GM23338 (cell line): ENCODE measurements at regions not wholly inside any gene's neighbourhood (a gene's known extent, or its start where the extent isn't known, plus 50 kb on each side); places are given as distances from the start of the nearest gene placed in this dataset.

Experiments used
- ATAC-seq: fragments of 200-7000 bp; cut with Tn5 transposase; 3 replicates; pipeline ENCODE4 v1.9.1; 2020
- DNase-seq: peaks from one replicate; pipeline ENCODE4 v3.0.0-alpha.2; 2015; ENCODE audit warnings: low spot score
- H2AFZ ChIP-seq: fragments of 200-600 bp; sonication (generic); 2 replicates; pipeline ENCODE4 v1.8.0; 2016; ENCODE audit warnings: antibody characterized with exemption, mild to moderate bottlenecking, moderate library complexity
- H3F3A ChIP-seq: fragments of 200-600 bp; sonication (generic); replicated peaks from 2 replicates; pipeline ENCODE4 v1.8.0; 2017; ENCODE audit warnings: antibody characterized with exemption, mixed run types, low read depth
- H3K27ac ChIP-seq: fragments of 200-600 bp; sonication (generic); 2 replicates; pipeline ENCODE4 v1.6.1; 2016; ENCODE audit warnings: low read depth
- H3K27me3 ChIP-seq: fragments of 200-600 bp; sonication (generic); 2 replicates; pipeline ENCODE4 v1.8.0; 2016; ENCODE audit warnings: mild to moderate bottlenecking, mixed run types, moderate library complexity; ENCODE audit not compliant: insufficient read depth
- H3K36me3 ChIP-seq: fragments of 200-600 bp; sonication (generic); 2 replicates; pipeline ENCODE4 v1.8.0; 2016; ENCODE audit warnings: mild to moderate bottlenecking; ENCODE audit not compliant: insufficient read depth
- H3K4me1 ChIP-seq: fragments of 200-600 bp; sonication (generic); 2 replicates; pipeline ENCODE4 v1.8.0; 2016; ENCODE audit warnings: mild to moderate bottlenecking, moderate library complexity; ENCODE audit not compliant: insufficient read depth
- H3K4me2 ChIP-seq: fragments of 200-600 bp; sonication (generic); 2 replicates; pipeline ENCODE4 v1.7.1; 2017; ENCODE audit warnings: mixed run types
- H3K4me3 ChIP-seq: fragments of 200-600 bp; sonication (generic); 2 replicates; pipeline ENCODE4 v1.6.1; 2016; ENCODE audit warnings: mixed run types
- H3K79me2 ChIP-seq: fragments of 200-600 bp; sonication (generic); replicated peaks from 2 replicates; pipeline ENCODE4 v1.8.0; 2017; ENCODE audit warnings: mild to moderate bottlenecking; ENCODE audit not compliant: insufficient read depth
- H3K9me2 ChIP-seq: fragments of 200-600 bp; sonication (generic); 2 replicates; pipeline ENCODE4 v1.8.0; 2017; ENCODE audit not compliant: insufficient read depth
- H4K20me1 ChIP-seq: fragments of 200-600 bp; sonication (generic); replicated peaks from 2 replicates; pipeline ENCODE4 v1.8.0; 2017; ENCODE audit warnings: mild to moderate bottlenecking; ENCODE audit not compliant: insufficient read depth
- H3K27ac Mint-ChIP-seq: 2 replicates; pipeline ENCODE4 v1.8.0; 2020; ENCODE audit warnings: inconsistent platforms, mild to moderate bottlenecking, moderate library complexity, mixed read lengths
- H3K27me3 Mint-ChIP-seq: 3 replicates; pipeline ENCODE4 v1.8.0; 2022; ENCODE audit warnings: low read depth, mild to moderate bottlenecking, moderate library complexity, mixed read lengths, inconsistent platforms; ENCODE audit not compliant: insufficient read depth, poor library complexity
- H3K36me3 Mint-ChIP-seq: 3 replicates; pipeline ENCODE4 v1.8.0; 2021; ENCODE audit warnings: low read depth, mild to moderate bottlenecking, inconsistent platforms, moderate library complexity, mixed read lengths
- H3K4me1 Mint-ChIP-seq: 3 replicates; pipeline ENCODE4 v1.8.0; 2020; ENCODE audit warnings: mild to moderate bottlenecking, inconsistent platforms, mixed read lengths
- H3K4me3 Mint-ChIP-seq: 3 replicates; pipeline ENCODE4 v1.8.0; 2021; ENCODE audit warnings: moderate library complexity, mild to moderate bottlenecking, inconsistent platforms, mixed read lengths
- H3K9me3 Mint-ChIP-seq: 3 replicates; pipeline ENCODE4 v1.8.0; 2020; ENCODE audit warnings: moderate library complexity, mild to moderate bottlenecking, inconsistent platforms, mixed read lengths
- CREB1 ChIP-seq: fragments of 250-450 bp; sonication (Bioruptor Pico); IDR thresholded peaks from 2 replicates; pipeline ENCODE4 v1.5.0; 2020; ENCODE audit warnings: low read depth, mild to moderate bottlenecking, moderate library complexity
- ETS1 ChIP-seq: IDR thresholded peaks from 2 replicates; pipeline ENCODE4 v1.6.1; 2016; ENCODE audit warnings: antibody characterized with exemption
- EZH2 ChIP-seq: fragments of 200-600 bp; sonication (generic); IDR thresholded peaks from one replicate; pipeline ENCODE4 v1.8.0; 2017; ENCODE audit warnings: antibody characterized with exemption, mild to moderate bottlenecking, low read depth; ENCODE audit not compliant: unreplicated experiment
- EZH2phosphoT487 ChIP-seq: fragments of 200-600 bp; sonication (generic); IDR thresholded peaks from one replicate; pipeline ENCODE4 v1.8.1; 2018; ENCODE audit warnings: antibody characterized with exemption; ENCODE audit not compliant: unreplicated experiment
- NANOG ChIP-seq: IDR thresholded peaks from 2 replicates; pipeline ENCODE4 v1.6.1; 2016; ENCODE audit warnings: antibody characterized with exemption, borderline replicate concordance
- POLR2AphosphoS5 ChIP-seq: IDR thresholded peaks from 2 replicates; pipeline ENCODE4 v1.6.1; 2016; ENCODE audit warnings: antibody characterized with exemption, low read depth
- REST ChIP-seq: IDR thresholded peaks from one replicate; pipeline ENCODE4 v1.6.1; 2018; ENCODE audit warnings: antibody characterized with exemption; ENCODE audit not compliant: unreplicated experiment
- ZNF462 ChIP-seq: fragments of 250-450 bp; sonication (Bioruptor Pico); IDR thresholded peaks from 2 replicates; pipeline ENCODE4 v1.5.0; 2020; ENCODE audit warnings: mild to moderate bottlenecking, moderate library complexity
- TF ChIP-seq, protein P1 (sequence below), 2 experiments: fragments of 200-600 bp in 1 of 2; sonication (generic) in 1 of 2; conservative IDR thresholded peaks; 2 replicates each; pipeline versions ENCODE4 v1.5.1 to v1.6.1; 2016 to 2017; ENCODE audit warnings: antibody characterized with exemption in 2 of 2, low read depth in 2 of 2, mild to moderate bottlenecking in 2 of 2, moderate library complexity in 1 of 2

- Mint-ChIP-seq H3K4me3 (no peak overlapping the region), H3K27ac (no peak overlapping the region), H3K27me3 (no peaks in the 10 kb centered on the region), H3K9me3 (peaks cover 1% of the 10 kb centered on the region; the same call in 1 of the 3 replicates), H3K4me1 (peaks cover 23% of the 10 kb centered on the region), H3K36me3 (no peaks in the 10 kb centered on the region)
- no peak for ATAC-seq
- Histone ChIP-seq H4K20me1 (no peaks in the 10 kb centered on the region), H3K27ac (no peak overlapping the region), H3K79me2 (no peaks in the 10 kb centered on the region), H2AFZ (no peak overlapping the region), H3K36me3 (no peaks in the 10 kb centered on the region), H3K4me1 (0 out of 2 replicates have a peak, but pooled peaks cover 7% of the 10 kb centered on the region), H3K27me3 (no peaks in the 10 kb centered on the region), H3K9me2 (no peaks in the 10 kb centered on the region), H3K4me2 (no peak overlapping the region), H3F3A (no peaks in the 10 kb centered on the region), H3K4me3 (no peak overlapping the region)
- TF ChIP-seq ZNF462 (no peak), ETS1 (no peak), REST (no peak), POLR2AphosphoS5 (no peak), NANOG (no peak), EZH2phosphoT487 (no peak), EZH2 (no peak), CREB1 (CRISPR knock-in tag) (no peak)
- TF ChIP-seq, protein P1, sequence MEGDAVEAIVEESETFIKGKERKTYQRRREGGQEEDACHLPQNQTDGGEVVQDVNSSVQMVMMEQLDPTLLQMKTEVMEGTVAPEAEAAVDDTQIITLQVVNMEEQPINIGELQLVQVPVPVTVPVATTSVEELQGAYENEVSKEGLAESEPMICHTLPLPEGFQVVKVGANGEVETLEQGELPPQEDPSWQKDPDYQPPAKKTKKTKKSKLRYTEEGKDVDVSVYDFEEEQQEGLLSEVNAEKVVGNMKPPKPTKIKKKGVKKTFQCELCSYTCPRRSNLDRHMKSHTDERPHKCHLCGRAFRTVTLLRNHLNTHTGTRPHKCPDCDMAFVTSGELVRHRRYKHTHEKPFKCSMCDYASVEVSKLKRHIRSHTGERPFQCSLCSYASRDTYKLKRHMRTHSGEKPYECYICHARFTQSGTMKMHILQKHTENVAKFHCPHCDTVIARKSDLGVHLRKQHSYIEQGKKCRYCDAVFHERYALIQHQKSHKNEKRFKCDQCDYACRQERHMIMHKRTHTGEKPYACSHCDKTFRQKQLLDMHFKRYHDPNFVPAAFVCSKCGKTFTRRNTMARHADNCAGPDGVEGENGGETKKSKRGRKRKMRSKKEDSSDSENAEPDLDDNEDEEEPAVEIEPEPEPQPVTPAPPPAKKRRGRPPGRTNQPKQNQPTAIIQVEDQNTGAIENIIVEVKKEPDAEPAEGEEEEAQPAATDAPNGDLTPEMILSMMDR (conservative IDR thresholded peaks at IDR 0.05; ENCODE audit: low read depth in 2 of 2) = no peak
- DNase-seq = no peak
Measured at GRCh38 chr4:79848329-79848728, 224.7 kb downstream of the ANTXR2 start.
